K562 (cell line): ENCODE measurements at regions not wholly inside any gene's neighbourhood (a gene's known extent, or its start where the extent isn't known, plus 50 kb on each side); places are given as distances from the start of the nearest gene placed in this dataset.

Source experiments
- ATAC-seq: fragments of 200-7000 bp; cut with Tn5 transposase; 3 replicates; pipeline ENCODE4 v1.9.1; 2020; ENCODE audit warnings: moderate library complexity
- BruUV-seq: library from RNA; stranded (reverse); fragments of 400-500 nt; replicated peaks from 2 replicates; lab custom pipeline; 2021; lab: Mats Ljungman, UMichigan
- CTCF ChIA-PET: fragments of 300-600 bp; formaldehyde crosslinking; extraction: SDS; loops from one replicate; lab custom pipeline; 2021; ENCODE audit warnings: low intra/inter-chr PET ratio; lab: Yijun Ruan, JAX
- POLR2A ChIA-PET: fragments of 300-600, 350-650 bp; sonication (Branson Sonifier 250); formaldehyde crosslinking; extraction: SDS; loops from one replicate; lab custom pipeline; 2021; ENCODE audit warnings: antibody characterized with exemption, inconsistent platforms; lab: Yijun Ruan, JAX
- DNase-seq, 4 experiments: peaks; one replicate each; pipeline versions ENCODE4 v3.0.0 to v3.0.0-alpha.2; 2011 to 2018; ENCODE audit warnings: low spot score in 3 of 4, mixed read lengths in 3 of 4; ENCODE audit errors: extremely low read depth in 1 of 4
- FAIRE-seq: peaks from 2 replicates; lab custom pipeline; 2011; peaks lifted over from hg19 to GRCh38; lab: Jason Lieb, UNC
- H2AFZ ChIP-seq: 2 replicates; pipeline ENCODE4 v1.6.0; 2011; ENCODE audit warnings: low read depth, low read length, control low read depth, inconsistent platforms
- H3K27ac ChIP-seq: fragments of 200-600 bp; 3 replicates; pipeline ENCODE4 v1.8.0; 2011; ENCODE audit warnings: low read depth, mild to moderate bottlenecking, control low read depth, inconsistent platforms, low read length, moderate library complexity, mixed read lengths; ENCODE audit errors: extremely low read depth
- H3K27me3 ChIP-seq, 2 experiments: fragments of 300-600 bp in 1 of 2; 2 replicates in 1 of 2; 3 replicates in 1 of 2; pipeline versions ENCODE4 v1.6.0 to v1.8.0; 2011; ENCODE audit warnings: inconsistent platforms in 2 of 2, low read length in 2 of 2, mild to moderate bottlenecking in 1 of 2, mixed read lengths in 1 of 2, moderate library complexity in 1 of 2; ENCODE audit not compliant: control insufficient read depth in 2 of 2, insufficient read depth in 2 of 2
- H3K36me3 ChIP-seq: fragments of 300-600 bp; 3 replicates; pipeline ENCODE4 v1.8.0; 2011; ENCODE audit warnings: mild to moderate bottlenecking, low read length, inconsistent platforms; ENCODE audit not compliant: control insufficient read depth, insufficient read depth
- H3K4me1 ChIP-seq, 2 experiments: fragments of 200-600 bp in 1 of 2; replicated peaks in 1 of 2; 2 replicates in 1 of 2; 3 replicates in 1 of 2; pipeline versions ENCODE4 v1.5.1 to v1.8.0; 2011; ENCODE audit warnings: inconsistent platforms in 2 of 2, low read length in 2 of 2, mild to moderate bottlenecking in 1 of 2, mixed read lengths in 1 of 2, moderate library complexity in 1 of 2; ENCODE audit not compliant: control insufficient read depth in 2 of 2, insufficient read depth in 2 of 2
- H3K4me2 ChIP-seq: 2 replicates; pipeline ENCODE4 v1.6.1; 2011; ENCODE audit warnings: low read length, control low read depth, inconsistent platforms, mixed read lengths; ENCODE audit not compliant: insufficient read depth
- H3K4me3 ChIP-seq: fragments of 200-600 bp; sonication (generic), shearing (Covaris generic); 2 replicates; pipeline ENCODE4 v1.5.1; 2016; ENCODE audit warnings: control low read depth, inconsistent platforms
- H3K79me2 ChIP-seq: fragments of 200-600 bp; 3 replicates; pipeline ENCODE4 v1.8.0; 2011; ENCODE audit warnings: low read length, inconsistent platforms; ENCODE audit not compliant: control insufficient read depth, insufficient read depth
- H3K9ac ChIP-seq, 2 experiments: 2 replicates each; pipeline versions ENCODE4 v1.6.0 to v1.6.1; 2011; ENCODE audit warnings: low read depth in 2 of 2, low read length in 2 of 2, control low read depth in 1 of 2, inconsistent platforms in 1 of 2, mild to moderate bottlenecking in 1 of 2, mixed read lengths in 1 of 2; ENCODE audit not compliant: insufficient read depth in 1 of 2
- H3K9me1 ChIP-seq: one replicate; pipeline ENCODE4 v1.6.0; 2011; ENCODE audit warnings: inconsistent platforms, mild to moderate bottlenecking, low read length, moderate library complexity; ENCODE audit not compliant: control insufficient read depth, insufficient read depth
- H3K9me3 ChIP-seq: replicated peaks from 2 replicates; pipeline ENCODE4 v1.5.1; 2011; ENCODE audit warnings: low read depth, low read length, inconsistent platforms; ENCODE audit not compliant: control insufficient read depth, insufficient read depth
- H4K20me1 ChIP-seq: replicated peaks from 2 replicates; pipeline ENCODE4 v1.6.1; 2011; ENCODE audit warnings: low read length, inconsistent platforms, mixed read lengths; ENCODE audit not compliant: control insufficient read depth, insufficient read depth
- BRCA1 ChIP-seq, 2 experiments: fragments of 450-650 bp in 1 of 2; sonication (generic) in 1 of 2; formaldehyde crosslinking in 1 of 2; IDR thresholded peaks; 2 replicates each; pipeline versions ENCODE4 v1.5.0 to v1.6.1; 2017 to 2020; ENCODE audit warnings: mild to moderate bottlenecking in 1 of 2, missing genetic modification reagents in 1 of 2
- CHD2 ChIP-seq: IDR thresholded peaks from 2 replicates; pipeline ENCODE4 v1.6.1; 2011; ENCODE audit warnings: low read depth, low read length
- ELF4 ChIP-seq: fragments of 450-650 bp; formaldehyde crosslinking; IDR thresholded peaks from 2 replicates; pipeline ENCODE4 v1.4.0; 2022; ENCODE audit warnings: missing genetic modification characterization
- ETV5 ChIP-seq: sonication (generic); formaldehyde crosslinking; IDR thresholded peaks from 2 replicates; pipeline ENCODE4 v1.4.0; 2020; ENCODE audit warnings: low read depth, mild to moderate bottlenecking, missing genetic modification reagents
- FUS ChIP-seq: fragments of 200-400 bp; formaldehyde crosslinking; optimal IDR thresholded peaks from 2 replicates; pipeline ENCODE3; 2017; ENCODE audit warnings: low read depth, low read length
- GATAD2B ChIP-seq: fragments of 450-650 bp; IDR thresholded peaks from 2 replicates; pipeline ENCODE4 v1.6.1; 2017; ENCODE audit warnings: mild to moderate bottlenecking, borderline replicate concordance
- GTF2A2 ChIP-seq: IDR thresholded peaks from 2 replicates; pipeline ENCODE4 v1.6.1; 2016; ENCODE audit warnings: mild to moderate bottlenecking, missing genetic modification characterization, missing compliant biosample characterization
- KLF16 ChIP-seq: IDR thresholded peaks from 2 replicates; pipeline ENCODE4 v1.6.1; 2016; ENCODE audit warnings: antibody characterized with exemption
- LEF1 ChIP-seq: fragments of 450-650 bp; IDR thresholded peaks from 2 replicates; pipeline ENCODE4 v1.6.1; 2016; ENCODE audit warnings: mild to moderate bottlenecking
- MTA1 ChIP-seq: fragments of 450-650 bp; IDR thresholded peaks from 2 replicates; pipeline ENCODE4 v1.6.1; 2017; ENCODE audit warnings: borderline replicate concordance
- MTA2 ChIP-seq: fragments of 450-650 bp; IDR thresholded peaks from 2 replicates; pipeline ENCODE4 v1.6.1; 2016; ENCODE audit warnings: low read depth
- MXI1 ChIP-seq: IDR thresholded peaks from 2 replicates; pipeline ENCODE4 v1.6.1; 2011; ENCODE audit warnings: low read depth, mild to moderate bottlenecking, improper control_type of control experiment, low read length
- SAFB ChIP-seq: fragments of 200-400 bp; formaldehyde crosslinking; IDR thresholded peaks from 2 replicates; pipeline ENCODE4 v1.6.1; 2017; ENCODE audit warnings: low read depth, low read length, borderline replicate concordance
- ZBTB43 ChIP-seq: sonication (generic); formaldehyde crosslinking; IDR thresholded peaks from 2 replicates; pipeline ENCODE4 v1.8.0; 2023; ENCODE audit warnings: mild to moderate bottlenecking, missing genetic modification reagents
- ZSCAN32 ChIP-seq: fragments of 450-650 bp; formaldehyde crosslinking; IDR thresholded peaks from 2 replicates; pipeline ENCODE4 v1.4.0; 2020; ENCODE audit warnings: mild to moderate bottlenecking, moderate library complexity
- WGBS: fragments of 100-300 bp; shearing (Covaris generic); methylation state at CpG from one replicate; pipeline ENCODE4 v1.1.6; 2016; ENCODE audit warnings: low coverage, mixed read lengths; ENCODE audit not compliant: insufficient coverage; ENCODE audit errors: missing lambda C conversion rate; 5-methylcytosine and 5-hydroxymethylcytosine counted together
- in situ Hi-C: fragments of 300-500 bp; cut with MboI; formaldehyde crosslinking; loops from 4 replicates; pipeline ENCODE4 v1.15.0; 2018; ENCODE audit warnings: inconsistent platforms, mixed read lengths
- intact Hi-C: fragments of 100-400 bp; cut with micrococcal nuclease; formaldehyde crosslinking; loops from 2 replicates; pipeline ENCODE4 v1.14.2; 2022

GRCh38 chr5:27639005-27639612 is 600.7 kb upstream of the CDH9 start:
- Histone ChIP-seq H3K27me3 (no peaks in the 10 kb centered on the region), H3K4me2 (no peak overlapping the region), H3K36me3 (no peaks in the 10 kb centered on the region), H3K9me1 (no peaks in the 10 kb centered on the region), H3K4me1 (no peaks in the 10 kb centered on the region), H4K20me1 (no peaks in the 10 kb centered on the region), H2AFZ (no peak overlapping the region), H3K79me2 (no peaks in the 10 kb centered on the region), H3K27ac (no peak overlapping the region), H3K9me3 (no peaks in the 10 kb centered on the region), H3K4me3 (no peak overlapping the region), H3K9ac (no peak overlapping the region)
- in situ Hi-C loops (no loop called here), intact Hi-C loops (no loop called here)
- BruUV-seq, result no TSS peak
- CTCF ChIA-PET, result no interaction called here
- WGBS, result 4% methylated on average over 6 of the region's 6 CpGs
- FAIRE-seq (no peak), DNase-seq (no peak), ATAC-seq (no peak)
- POLR2A ChIA-PET, result no interaction called here
- TF ChIP-seq MTA2, result no peak
- no peak for TF ChIP-seq CHD2
- TF ChIP-seq ETV5 (CRISPR knock-in tag), result no peak

DNA sequence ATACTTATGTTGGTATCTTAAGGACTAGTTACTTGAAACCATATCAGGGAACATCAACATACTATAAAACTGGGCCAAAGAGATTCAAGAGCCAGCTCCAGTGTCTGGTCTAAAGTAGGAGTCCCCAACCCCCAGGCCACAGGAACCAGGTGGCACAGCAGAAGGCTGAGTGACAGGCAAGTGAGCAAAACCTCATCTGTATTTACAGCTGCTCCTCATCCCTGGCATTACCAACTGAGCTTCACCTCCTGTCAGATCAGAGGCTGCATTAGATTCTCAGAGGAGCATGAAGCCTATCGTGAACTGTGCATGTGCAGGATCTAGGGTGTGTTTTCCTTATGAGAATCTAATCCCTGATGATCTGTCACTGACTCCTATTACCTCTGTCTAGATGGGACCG is 581.6 kb upstream of the CDH9 start:
- Histone ChIP-seq H3K27me3 (no peaks in the 10 kb centered on the region), H4K20me1 (no peaks in the 10 kb centered on the region), H3K9me1 (no peaks in the 10 kb centered on the region), H2AFZ (no peak overlapping the region), H3K4me1 (no peaks in the 10 kb centered on the region), H3K36me3 (no peaks in the 10 kb centered on the region), H3K4me3 (no peak overlapping the region), H3K9me3 (no peaks in the 10 kb centered on the region), H3K9ac (no peak overlapping the region), H3K4me2 (no peak overlapping the region), H3K79me2 (no peaks in the 10 kb centered on the region), H3K27ac (no peak overlapping the region)
- DNase-seq, result no peak
- BruUV-seq, result no TSS peak
- ChIA-PET POLR2A (no interaction called here), CTCF (no interaction called here)
- no peak for FAIRE-seq
- in situ Hi-C loops (no loop called here), intact Hi-C loops (no loop called here)
- ATAC-seq, result no peak
- WGBS, result 5% methylated on average over 2 of the region's 2 CpGs
- TF ChIP-seq MTA1, result no peak
- no peak for TF ChIP-seq MXI1
- TF ChIP-seq FUS, result no peak
- no peak for TF ChIP-seq BRCA1 (IDR thresholded peaks at IDR 0.05)
- TF ChIP-seq BRCA1 (CRISPR knock-in tag; IDR thresholded peaks at IDR 0.05), result no peak
- no peak for TF ChIP-seq GATAD2B
- no peak for TF ChIP-seq ZSCAN32 (CRISPR knock-in tag)
- no peak for TF ChIP-seq ZBTB43
- no peak for TF ChIP-seq GTF2A2 (tag)
- TF ChIP-seq KLF16, result no peak
- TF ChIP-seq SAFB, result no peak
- TF ChIP-seq LEF1, result no peak
- TF ChIP-seq ELF4 (CRISPR knock-in tag), result no peak
